Occipital lobe (tissue), 1 donor: ENCODE measurements at regions not wholly inside any gene's neighbourhood (a gene's known extent, or its start where the extent isn't known, plus 50 kb on each side); places are given as distances from the start of the nearest gene placed in this dataset.

ENCODE experiments used
- DNase-seq: peaks from one replicate; lab custom pipeline; 2025; lab: John Stamatoyannopoulos, UW

- DNase-seq: no peak
Observed at GRCh38 chr16:51919736-51920135, 627.2 kb downstream of the TOX3 start.

GRCh38 chr16:51916814-51917213, 630.1 kb downstream of the TOX3 start:
- DNase-seq: no peak

- DNase-seq: no peak
Observed at GRCh38 chr16:51916231-51916630, 630.7 kb downstream of the TOX3 start.

- DNase-seq: no peak
Observed at GRCh38 chr16:51907680-51908079, 639.3 kb downstream of the TOX3 start.

- DNase-seq: no peak
Observed at GRCh38 chr16:51900221-51900780, 646.6 kb downstream of the TOX3 start.

- DNase-seq: no peak
Observed at GRCh38 chr16:51898872-51899271, 648.1 kb downstream of the TOX3 start.

GRCh38 chr16:51896013-51896412, 650.9 kb downstream of the TOX3 start:
- no peak for DNase-seq

- DNase-seq: no peak
Observed at GRCh38 chr16:51892293-51893007, 654.5 kb downstream of the TOX3 start.

- DNase-seq: no peak
Observed at GRCh38 chr16:51888534-51888933, 658.4 kb downstream of the TOX3 start.

GRCh38 chr16:51888016-51888415, 658.9 kb downstream of the TOX3 start:
- no peak for DNase-seq

- DNase-seq: no peak
Observed at GRCh38 chr16:51886456-51886855, 660.5 kb downstream of the TOX3 start.

- no peak for DNase-seq
Observed at GRCh38 chr16:51884773-51885172, 662.2 kb downstream of the TOX3 start.

GRCh38 chr16:51881731-51882130, 665.2 kb downstream of the TOX3 start:
- DNase-seq: no peak

- no peak for DNase-seq
Observed at GRCh38 chr16:51880776-51881175, 666.2 kb downstream of the TOX3 start.

GRCh38 chr16:51877686-51878085, 669.3 kb downstream of the TOX3 start:
- DNase-seq: no peak

- no peak for DNase-seq
Observed at GRCh38 chr16:51876934-51877333, 670.0 kb downstream of the TOX3 start.

GRCh38 chr16:51876601-51876875, 670.4 kb downstream of the TOX3 start:
- DNase-seq: no peak

GRCh38 chr16:51875834-51876600, 670.9 kb downstream of the TOX3 start:
- no peak for DNase-seq

- no peak for DNase-seq
Observed at GRCh38 chr16:51872524-51872923, 674.4 kb downstream of the TOX3 start.

GRCh38 chr16:51870296-51870854, 676.6 kb downstream of the TOX3 start:
- DNase-seq: no peak

GRCh38 chr16:51869176-51869575, 677.8 kb downstream of the TOX3 start:
- DNase-seq: no peak

- DNase-seq: no peak
Observed at GRCh38 chr16:51868631-51869030, 678.3 kb downstream of the TOX3 start.
